ENCODE measurements at regions not wholly inside any gene's neighbourhood (a gene's known extent, or its start where the extent isn't known, plus 50 kb on each side); places are given as distances from the start of the nearest gene placed in this dataset.

DNA sequence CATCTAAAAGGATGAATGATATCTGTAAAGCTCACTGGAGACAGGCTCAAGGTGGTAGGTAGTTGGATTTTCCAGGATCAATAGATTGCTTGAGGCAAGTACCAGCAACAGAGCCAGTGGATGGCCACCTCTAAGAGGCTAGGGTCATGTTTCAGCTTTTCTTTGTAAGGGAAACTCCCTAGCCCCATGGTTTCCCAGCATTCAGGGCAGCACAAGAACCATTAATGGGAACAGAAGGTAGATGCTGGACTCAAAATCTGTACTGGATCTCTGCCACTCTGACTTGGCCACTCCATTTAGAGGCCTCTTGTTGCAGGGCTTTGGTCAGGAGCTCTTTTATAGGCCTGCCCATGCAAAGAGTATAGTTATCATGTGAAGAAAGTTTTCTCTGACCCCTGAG, 76.1 kb upstream of the DYRK2 start:
- TF ChIP-seq CTCF (IDR thresholded peaks at IDR 0.05; ENCODE audit: low read depth, low read length, poor library complexity, severe bottlenecking) (no peak), EZH2phosphoT487 (IDR thresholded peaks at IDR 0.05; ENCODE audit: borderline replicate concordance, low read length) (no peak)
